GM12873 (cell line): ENCODE measurements at regions not wholly inside any gene's neighbourhood (a gene's known extent, or its start where the extent isn't known, plus 50 kb on each side); places are given as distances from the start of the nearest gene placed in this dataset.

Source experiments
- CTCF ChIP-seq: IDR thresholded peaks from 2 replicates; pipeline ENCODE4 v1.5.1; 2012; ENCODE audit warnings: low read depth, mild to moderate bottlenecking, moderate library complexity, low read length, control low read depth; ENCODE audit not compliant: insufficient read depth; ENCODE audit errors: missing control alignments

- TF ChIP-seq CTCF, result no peak
Measured at GRCh38 chr4:163649557-163650091, 155.1 kb downstream of the TMA16 start.

GRCh38 chr4:163651761-163652160 is 157.3 kb downstream of the TMA16 start:
- no peak for TF ChIP-seq CTCF

DNA sequence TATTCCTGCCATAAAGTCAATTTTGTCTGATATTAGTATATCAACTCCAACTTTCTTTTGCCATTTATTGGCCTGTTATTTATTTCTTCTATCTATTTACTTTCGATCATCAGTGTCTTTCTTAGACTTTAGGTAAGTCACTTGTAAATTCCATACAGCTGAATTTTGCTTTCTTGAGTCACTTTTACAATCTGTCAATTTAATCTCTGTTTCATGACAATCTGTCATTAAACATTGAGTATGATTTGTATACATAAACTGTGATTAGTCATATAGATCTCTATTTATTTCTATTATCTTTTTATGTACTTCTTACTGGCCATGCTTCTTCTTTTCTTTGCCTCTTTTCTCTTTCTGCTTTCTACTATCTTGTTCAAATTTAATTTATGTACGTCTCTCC is 160.1 kb downstream of the TMA16 start:
- no peak for TF ChIP-seq CTCF

DNA sequence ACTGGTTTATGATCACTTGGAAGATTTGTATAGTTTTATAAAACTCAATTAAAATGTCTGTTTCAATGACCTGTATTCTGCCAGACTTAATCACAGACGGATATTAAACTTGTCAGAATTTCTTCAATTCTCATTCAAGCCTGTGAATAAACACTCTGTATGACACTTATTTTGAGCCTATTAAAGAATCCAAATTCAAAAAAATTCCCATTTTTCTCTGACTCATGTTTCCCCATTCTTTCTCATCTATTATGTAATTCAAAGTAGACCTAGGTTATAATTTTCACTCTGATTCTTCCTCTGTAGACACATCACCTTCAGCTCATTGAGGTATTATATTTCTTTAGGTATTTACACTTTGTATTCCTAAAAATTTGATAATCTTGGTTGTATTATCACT is 166.1 kb downstream of the TMA16 start:
- no peak for TF ChIP-seq CTCF

GRCh38 chr4:163662768-163663167 is 168.3 kb downstream of the TMA16 start:
- TF ChIP-seq CTCF, result no peak

DNA sequence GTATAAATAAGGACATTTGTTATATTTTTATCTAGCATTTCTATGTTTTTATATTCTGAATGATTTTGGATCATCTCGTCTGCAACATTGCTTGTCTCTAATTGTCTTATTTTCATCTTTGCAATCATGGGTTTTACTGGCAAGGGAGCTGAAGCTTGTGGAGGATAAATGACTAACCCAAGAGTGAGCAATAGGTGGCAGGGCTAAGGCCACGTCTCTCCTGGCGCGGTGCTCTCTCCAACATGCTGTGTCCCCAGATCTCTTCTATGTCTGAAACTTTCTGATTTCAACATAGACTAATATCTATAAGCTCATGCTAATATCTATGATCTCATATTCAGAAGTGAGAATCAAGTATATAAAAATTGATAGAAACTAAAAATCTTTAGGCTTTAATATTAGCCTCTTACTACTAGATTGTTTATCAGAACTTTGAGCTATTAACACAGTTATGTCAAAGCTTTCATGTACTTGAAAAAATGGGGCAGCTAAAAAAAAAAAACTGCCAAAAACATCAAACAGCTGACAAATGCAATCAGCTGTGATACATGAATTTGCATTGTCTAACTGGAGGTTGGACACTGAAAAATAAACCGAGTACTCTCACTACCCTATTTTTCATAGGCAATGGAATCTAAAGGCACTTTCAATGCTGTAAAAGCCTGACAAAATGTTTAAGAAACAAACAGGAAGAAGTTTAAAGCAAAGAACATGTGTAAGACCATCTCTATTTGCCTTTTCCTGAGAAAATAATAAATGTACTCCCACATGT is 169.2 kb downstream of the TMA16 start:
- no peak for TF ChIP-seq CTCF

GRCh38 chr4:163665101-163665500 is 170.6 kb downstream of the TMA16 start:
- TF ChIP-seq CTCF, result no peak
